Activated T-helper 1 cell treated with anti-CD3 and anti-CD28 coated beads, Interleukin-12 subunit alpha, Interleukin-12 subunit beta, Interleukin-2, Interleukin-4 antibody, amounts not matched to agents 30 ng/mL and 10 ng/mL and 1 ng/mL, durations not matched to agents 14 hours and 24 hours and 36 hours (primary cell): ENCODE measurements at regions not wholly inside any gene's neighbourhood (a gene's known extent, or its start where the extent isn't known, plus 50 kb on each side); places are given as distances from the start of the nearest gene placed in this dataset.

Source experiments
- DNase-seq: peaks from one replicate; pipeline ENCODE4 v3.0.0; 2021; ENCODE audit warnings: low spot score
- H3K27ac Mint-ChIP-seq: one replicate; pipeline ENCODE4 v1.8.0; 2021; ENCODE audit warnings: mild to moderate bottlenecking, mixed read lengths
- H3K27me3 Mint-ChIP-seq: one replicate; pipeline ENCODE4 v1.8.0; 2022; ENCODE audit warnings: mild to moderate bottlenecking, moderate library complexity, mixed read lengths; ENCODE audit not compliant: insufficient read depth
- H3K36me3 Mint-ChIP-seq: one replicate; pipeline ENCODE4 v1.8.0; 2021; ENCODE audit warnings: low read depth, mixed read lengths
- H3K4me1 Mint-ChIP-seq: one replicate; pipeline ENCODE4 v1.8.0; 2021; ENCODE audit warnings: low read depth, mixed read lengths
- H3K4me3 Mint-ChIP-seq: one replicate; pipeline ENCODE4 v1.8.0; 2021; ENCODE audit warnings: mild to moderate bottlenecking, moderate library complexity, mixed read lengths
- H3K9me3 Mint-ChIP-seq: one replicate; pipeline ENCODE4 v1.8.0; 2021; ENCODE audit warnings: mixed read lengths
- intact Hi-C: fragments of 100-400 bp; cut with micrococcal nuclease; formaldehyde crosslinking; loops from one replicate; pipeline ENCODE4 v1.15.1; 2024

DNA sequence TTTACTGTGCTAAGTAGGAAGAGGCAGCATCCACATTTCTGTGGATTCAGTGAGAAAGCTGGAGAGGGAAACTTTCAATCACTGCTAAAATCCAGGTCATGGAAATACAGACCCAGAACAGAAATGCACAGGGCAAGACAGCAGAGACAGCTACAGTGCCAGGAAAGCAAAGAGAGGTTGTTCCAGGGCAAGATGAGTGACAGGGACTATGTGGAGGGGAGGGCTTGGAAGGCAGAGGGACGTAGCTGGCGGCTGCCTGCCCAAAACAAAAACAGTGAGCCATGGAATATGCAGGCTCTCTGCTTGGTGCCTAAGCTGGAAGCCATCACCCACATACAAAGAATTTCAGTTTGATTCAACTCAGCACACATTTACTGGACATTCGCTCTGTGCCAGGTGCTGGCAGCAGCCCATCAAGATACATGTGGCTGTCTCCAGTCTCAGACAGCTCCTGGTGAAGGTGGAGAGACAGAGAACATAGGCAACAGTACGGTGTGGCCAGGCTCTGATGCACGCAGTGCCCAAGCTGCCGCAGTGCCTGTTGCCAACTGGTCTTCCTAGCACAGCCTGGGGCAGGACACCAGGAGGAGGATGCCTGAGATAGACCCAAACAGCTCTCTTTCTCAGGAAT, 88.7 kb downstream of the AIPL1 start:
- Mint-ChIP-seq H3K9me3 (no peaks in the 10 kb centered on the region), H3K27ac (no peak overlapping the region), H3K36me3 (no peaks in the 10 kb centered on the region), H3K4me3 (no peak overlapping the region), H3K4me1 (no peaks in the 10 kb centered on the region), H3K27me3 (peaks cover 3% of the 10 kb centered on the region)
- no peak for DNase-seq
- intact Hi-C loops = no loop called here

DNA sequence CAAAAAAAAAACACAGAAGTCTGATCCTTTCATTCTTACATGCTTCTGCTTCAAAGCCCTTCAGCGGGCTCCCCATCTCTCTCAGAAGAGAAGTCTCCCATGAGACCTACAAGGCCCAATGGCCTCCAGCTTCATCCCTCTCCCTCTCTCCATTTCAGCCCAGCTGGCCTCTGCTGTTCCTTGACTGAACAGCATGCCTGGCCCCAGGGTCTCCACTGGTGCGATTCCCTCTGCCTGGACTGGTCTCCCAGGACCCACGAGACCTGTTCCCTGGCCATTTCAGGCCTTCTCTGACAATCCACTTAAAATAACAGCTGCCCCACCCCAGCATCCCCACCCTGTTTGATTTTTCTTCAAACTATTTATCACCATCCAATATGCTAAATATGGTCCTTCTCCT, 91.2 kb downstream of the AIPL1 start:
- intact Hi-C loops = no loop called here
- Mint-ChIP-seq H3K9me3 (no peaks in the 10 kb centered on the region), H3K4me1 (no peaks in the 10 kb centered on the region), H3K4me3 (no peak overlapping the region), H3K36me3 (no peaks in the 10 kb centered on the region), H3K27me3 (peaks cover 1% of the 10 kb centered on the region), H3K27ac (no peak overlapping the region)
- DNase-seq = no peak

DNA sequence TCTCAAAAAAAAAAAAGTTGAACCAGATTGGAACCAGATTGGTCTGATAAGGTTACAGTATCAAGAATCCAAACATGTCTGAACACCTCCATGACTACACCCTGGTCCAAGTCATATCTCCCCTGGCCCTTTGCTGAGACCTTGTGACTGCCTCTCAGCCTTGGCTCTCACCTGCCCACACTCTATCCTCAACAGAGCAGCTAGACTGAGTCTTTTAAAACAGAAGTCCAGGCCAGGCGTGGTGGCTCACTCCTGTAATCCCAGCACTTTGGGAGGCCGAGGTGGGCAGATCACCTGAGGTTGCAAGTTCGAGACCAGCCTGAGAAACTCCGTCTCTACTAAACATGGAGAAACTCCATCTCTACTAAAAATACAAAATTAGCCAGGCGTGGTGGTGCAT, 91.7 kb downstream of the AIPL1 start:
- intact Hi-C loops = no loop called here
- H3K4me1 Mint-ChIP-seq = no peaks in the 10 kb centered on the region
- H3K9me3 Mint-ChIP-seq = no peaks in the 10 kb centered on the region
- H3K4me3 Mint-ChIP-seq = no peak overlapping the region
- no peak for DNase-seq
- no peaks in the 10 kb centered on the region for H3K36me3 Mint-ChIP-seq
- H3K27ac Mint-ChIP-seq = no peak overlapping the region
- peaks cover 2% of the 10 kb centered on the region for H3K27me3 Mint-ChIP-seq

DNA sequence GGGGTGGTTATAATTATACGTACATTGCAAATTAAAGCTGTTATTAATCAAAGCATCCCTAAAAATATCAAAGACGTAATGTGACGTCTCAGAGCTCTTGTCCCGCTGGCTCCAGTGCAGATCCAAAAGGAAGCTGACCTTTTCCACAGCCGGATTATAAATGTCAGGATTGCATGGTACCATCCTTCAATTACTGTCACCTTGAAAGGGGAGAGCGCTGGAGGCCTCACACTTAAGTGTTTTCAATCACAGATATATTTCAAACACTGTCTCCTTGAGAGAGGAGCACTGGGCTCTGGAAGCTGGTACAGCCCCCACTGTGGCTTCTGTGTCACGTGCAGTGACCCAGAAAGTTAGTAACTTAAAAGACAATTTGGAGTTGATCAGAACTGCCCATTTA, 94.2 kb downstream of the AIPL1 start:
- no peaks in the 10 kb centered on the region for H3K9me3 Mint-ChIP-seq
- no peaks in the 10 kb centered on the region for H3K4me1 Mint-ChIP-seq

DNA sequence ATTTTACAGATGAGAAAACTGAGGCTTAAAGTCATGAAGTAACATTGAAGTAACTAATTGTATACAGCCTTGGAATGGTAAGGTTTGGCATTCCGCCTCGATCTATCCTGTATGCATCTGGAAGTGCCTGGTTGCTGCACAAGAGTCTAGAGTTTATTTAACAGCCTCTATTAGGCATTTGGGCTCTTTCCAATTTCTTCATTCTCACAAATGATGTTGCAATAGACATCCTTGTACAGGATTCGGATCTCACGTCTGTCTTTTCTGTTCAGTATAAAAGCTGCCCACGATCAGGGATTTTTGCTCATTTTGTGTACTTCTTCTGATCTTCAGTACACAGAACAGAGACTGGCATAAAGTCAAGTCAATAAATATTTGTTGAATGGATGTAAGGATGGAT, 100.5 kb downstream of the AIPL1 start:
- no peak overlapping the region for H3K27ac Mint-ChIP-seq
- peaks cover 3% of the 10 kb centered on the region for H3K27me3 Mint-ChIP-seq
- intact Hi-C loops = no loop called here
- no peaks in the 10 kb centered on the region for H3K36me3 Mint-ChIP-seq
- H3K9me3 Mint-ChIP-seq = no peaks in the 10 kb centered on the region
- DNase-seq = no peak
- H3K4me3 Mint-ChIP-seq = no peak overlapping the region
- H3K4me1 Mint-ChIP-seq = no peaks in the 10 kb centered on the region

More for the DNA sequence above, 94.2 kb downstream of the AIPL1 start:
- Mint-ChIP-seq H3K27ac (no peak overlapping the region), H3K27me3 (peaks cover 3% of the 10 kb centered on the region), H3K4me3 (no peak overlapping the region), H3K36me3 (no peaks in the 10 kb centered on the region)
- intact Hi-C loops = no loop called here
- no peak for DNase-seq

- Mint-ChIP-seq H3K27ac (no peak overlapping the region), H3K27me3 (peaks cover 7% of the 10 kb centered on the region), H3K9me3 (no peaks in the 10 kb centered on the region), H3K4me1 (no peaks in the 10 kb centered on the region), H3K36me3 (no peaks in the 10 kb centered on the region), H3K4me3 (no peak overlapping the region)
- DNase-seq = no peak
- intact Hi-C loops = no loop called here
Observed at GRCh38 chr17:6330936-6331335, 104.0 kb downstream of the AIPL1 start.

DNA sequence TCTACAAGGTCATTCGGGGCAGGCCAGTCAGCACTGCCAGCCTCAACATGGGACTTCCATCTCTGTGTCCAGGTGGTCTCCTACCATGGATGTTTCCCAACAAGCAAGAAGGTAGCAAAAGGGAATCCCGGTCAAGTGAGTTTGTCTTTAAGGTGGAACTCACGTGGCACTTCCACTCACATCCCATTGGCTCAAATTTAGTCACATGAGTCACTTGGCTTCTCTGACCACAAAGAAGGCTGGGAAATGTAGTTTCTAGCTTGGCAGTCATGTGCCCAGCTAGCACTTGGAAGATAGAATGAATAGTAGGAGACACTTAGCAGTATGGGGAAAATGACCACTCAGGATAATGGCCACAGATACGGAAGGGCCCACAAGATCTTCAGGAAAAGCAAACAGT, 106.6 kb downstream of the AIPL1 start:
- intact Hi-C loops = no loop called here
- Mint-ChIP-seq H3K27ac (no peak overlapping the region), H3K4me3 (no peak overlapping the region), H3K4me1 (no peaks in the 10 kb centered on the region), H3K36me3 (no peaks in the 10 kb centered on the region), H3K27me3 (peaks cover 7% of the 10 kb centered on the region), H3K9me3 (no peaks in the 10 kb centered on the region)
- no peak for DNase-seq

DNA sequence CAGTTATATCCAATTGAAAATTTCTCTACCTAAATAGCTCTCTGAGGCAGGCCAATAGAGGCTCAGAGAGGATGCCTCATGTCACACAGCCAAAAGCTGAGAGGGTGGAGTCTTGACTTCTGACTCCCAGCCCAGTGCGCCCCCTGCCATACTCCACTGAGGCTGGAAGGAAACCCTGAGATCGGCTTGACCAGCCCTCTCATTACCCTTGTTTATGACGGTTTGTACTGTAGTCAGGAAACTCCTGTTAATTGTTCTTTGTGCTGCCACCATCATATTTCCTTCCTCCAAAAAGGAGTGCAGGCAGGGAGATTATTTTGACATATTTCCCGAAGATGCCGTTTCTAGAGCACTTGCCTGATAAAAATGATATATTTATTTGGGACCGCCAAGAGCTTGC, 107.9 kb downstream of the AIPL1 start:
- H3K9me3 Mint-ChIP-seq = no peaks in the 10 kb centered on the region
- intact Hi-C loops = no loop called here
- DNase-seq = no peak
- H3K36me3 Mint-ChIP-seq = no peaks in the 10 kb centered on the region
- no peak overlapping the region for H3K27ac Mint-ChIP-seq
- H3K4me3 Mint-ChIP-seq = no peak overlapping the region
- no peaks in the 10 kb centered on the region for H3K4me1 Mint-ChIP-seq
- H3K27me3 Mint-ChIP-seq = peaks cover 7% of the 10 kb centered on the region

- DNase-seq = no peak
- H3K4me1 Mint-ChIP-seq = no peaks in the 10 kb centered on the region
- peaks cover 7% of the 10 kb centered on the region for H3K27me3 Mint-ChIP-seq
- H3K27ac Mint-ChIP-seq = no peak overlapping the region
- H3K9me3 Mint-ChIP-seq = no peaks in the 10 kb centered on the region
- no peak overlapping the region for H3K4me3 Mint-ChIP-seq
- H3K36me3 Mint-ChIP-seq = no peaks in the 10 kb centered on the region
- intact Hi-C loops = no loop called here
Observed at GRCh38 chr17:6326483-6326882, 108.4 kb downstream of the AIPL1 start.

- H3K4me1 Mint-ChIP-seq = no peaks in the 10 kb centered on the region
- H3K4me3 Mint-ChIP-seq = no peak overlapping the region
- H3K9me3 Mint-ChIP-seq = no peaks in the 10 kb centered on the region
- no peaks in the 10 kb centered on the region for H3K36me3 Mint-ChIP-seq
- no peak for DNase-seq
- H3K27me3 Mint-ChIP-seq = peaks cover 13% of the 10 kb centered on the region
- H3K27ac Mint-ChIP-seq = no peak overlapping the region
- intact Hi-C loops = no loop called here
Observed at GRCh38 chr17:6325741-6326140, 109.2 kb downstream of the AIPL1 start.

GRCh38 chr17:6325051-6325450, 109.9 kb downstream of the AIPL1 start:
- intact Hi-C loops = no loop called here
- H3K9me3 Mint-ChIP-seq = no peaks in the 10 kb centered on the region
- peaks cover 13% of the 10 kb centered on the region for H3K27me3 Mint-ChIP-seq
- no peaks in the 10 kb centered on the region for H3K36me3 Mint-ChIP-seq
- H3K4me1 Mint-ChIP-seq = no peaks in the 10 kb centered on the region
- H3K4me3 Mint-ChIP-seq = no peak overlapping the region
- H3K27ac Mint-ChIP-seq = no peak overlapping the region
- no peak for DNase-seq

DNA sequence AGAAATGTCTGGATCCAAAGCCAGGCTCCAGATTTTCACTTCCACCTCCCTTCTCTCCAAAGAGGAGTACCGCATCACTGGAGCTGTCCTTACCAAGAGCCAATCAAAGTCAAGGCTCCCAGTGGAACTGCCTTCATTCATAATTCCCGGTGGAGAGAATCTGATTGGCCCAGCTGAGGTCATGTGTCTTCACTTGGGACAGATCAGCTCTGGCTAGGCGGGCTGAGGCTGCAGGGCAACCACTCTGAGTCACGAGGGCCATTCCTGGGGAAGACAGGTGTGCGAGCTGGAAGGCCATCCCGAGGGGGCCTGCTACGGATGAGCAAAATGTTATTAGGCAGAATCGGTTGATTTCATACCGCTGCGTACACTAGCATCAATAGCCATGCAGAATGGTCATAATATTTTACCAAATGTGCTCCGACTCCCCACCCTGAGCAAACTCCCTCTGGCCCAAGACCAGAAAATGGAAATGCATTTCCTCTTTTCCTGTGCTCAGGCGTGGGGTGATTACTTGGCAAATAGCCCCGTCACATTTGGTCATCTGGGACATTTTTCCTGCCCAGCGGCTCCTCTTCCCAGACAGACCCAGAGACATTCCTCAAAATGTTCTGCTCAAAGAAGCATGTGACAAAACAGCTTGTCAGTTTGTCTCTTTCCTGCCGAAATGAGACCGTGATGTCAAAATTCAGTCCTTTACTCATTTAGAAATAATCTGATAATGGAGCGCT, 111.1 kb downstream of the AIPL1 start:
- no peaks in the 10 kb centered on the region for H3K9me3 Mint-ChIP-seq
- no peak overlapping the region for H3K4me3 Mint-ChIP-seq
- H3K27ac Mint-ChIP-seq = no peak overlapping the region
- H3K27me3 Mint-ChIP-seq = peaks cover 13% of the 10 kb centered on the region
- intact Hi-C loops = no loop called here
- no peaks in the 10 kb centered on the region for H3K36me3 Mint-ChIP-seq
- no peaks in the 10 kb centered on the region for H3K4me1 Mint-ChIP-seq
- DNase-seq = no peak

DNA sequence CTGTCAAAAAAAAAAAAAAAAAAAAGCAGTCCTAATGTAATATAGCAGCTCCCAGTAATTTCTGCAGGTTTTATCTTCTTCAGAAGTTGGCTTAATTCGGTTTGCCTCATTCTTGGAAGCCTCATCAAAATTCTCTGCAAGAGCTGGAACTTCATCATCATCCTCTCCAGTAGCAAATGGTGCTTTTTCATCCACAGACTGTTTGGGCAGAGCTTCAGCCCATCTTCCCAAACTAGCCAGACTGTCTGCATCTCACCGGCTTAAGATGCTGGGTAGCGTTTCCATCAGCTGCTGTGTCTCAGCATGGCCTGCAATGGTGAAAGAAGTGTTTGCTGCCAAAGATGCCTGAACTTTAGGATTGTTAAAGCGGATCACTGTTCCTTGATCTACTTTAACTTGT, 112.6 kb downstream of the AIPL1 start:
- H3K36me3 Mint-ChIP-seq = no peaks in the 10 kb centered on the region

DNA sequence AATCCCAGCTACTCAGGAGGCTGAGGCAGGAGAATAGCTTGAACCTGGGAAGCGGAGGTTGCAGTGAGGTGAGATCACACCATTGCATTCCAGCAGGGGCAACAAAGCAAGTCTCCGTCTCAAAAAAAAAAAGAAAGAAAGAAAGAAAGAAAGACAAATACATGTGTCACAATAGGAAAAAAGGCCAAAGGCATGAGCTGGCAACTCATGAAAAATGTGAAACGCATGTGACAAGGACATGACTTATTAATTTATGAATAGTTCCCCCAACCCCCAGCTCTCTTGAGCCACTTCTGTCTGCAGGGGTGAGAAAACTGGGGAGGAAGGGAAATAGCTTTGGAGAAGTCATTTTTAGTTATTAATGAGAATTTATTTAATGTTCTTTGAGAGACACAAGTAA, 120.6 kb downstream of the AIPL1 start:
- Mint-ChIP-seq H3K4me1 (no peaks in the 10 kb centered on the region), H3K9me3 (no peaks in the 10 kb centered on the region), H3K36me3 (no peaks in the 10 kb centered on the region), H3K27me3 (peaks cover 4% of the 10 kb centered on the region), H3K27ac (no peak overlapping the region), H3K4me3 (no peak overlapping the region)
- intact Hi-C loops = no loop called here
- no peak for DNase-seq

More for the DNA sequence above, 112.6 kb downstream of the AIPL1 start:
- Mint-ChIP-seq H3K27me3 (peaks cover 7% of the 10 kb centered on the region), H3K4me1 (no peaks in the 10 kb centered on the region), H3K9me3 (no peaks in the 10 kb centered on the region), H3K27ac (no peak overlapping the region), H3K4me3 (no peak overlapping the region)
- DNase-seq = no peak
- intact Hi-C loops = no loop called here
